MCF 10A (cell line): ENCODE measurements at regions not wholly inside any gene's neighbourhood (a gene's known extent, or its start where the extent isn't known, plus 50 kb on each side); places are given as distances from the start of the nearest gene placed in this dataset.
"Not testable (repeated sequence)": the region's sequence is repeated elsewhere in the genome, so short reads cannot be mapped to it uniquely, and the experiment has no call there.

ENCODE experiments used
- BruUV-seq: library from RNA; stranded (reverse); fragments of 400-500 nt; replicated peaks from 2 replicates; lab custom pipeline; 2021; lab: Mats Ljungman, UMichigan
- CTCF ChIA-PET: fragments of 300-600 bp; sonication (Branson Sonifier 250); formaldehyde crosslinking; extraction: SDS; loops from one replicate; lab custom pipeline; 2021; ENCODE audit warnings: antibody characterized with exemption, inconsistent platforms; lab: Yijun Ruan, JAX
- POLR2A ChIA-PET: fragments of 300-600, 350-650 bp; sonication (Branson Sonifier 250); formaldehyde crosslinking; extraction: SDS; loops from one replicate; lab custom pipeline; 2020; ENCODE audit warnings: antibody characterized with exemption, inconsistent platforms; lab: Yijun Ruan, JAX
- DNase-seq: peaks from one replicate; pipeline ENCODE4 v3.0.0-alpha.2; 2018; ENCODE audit not compliant: unreplicated experiment
- H3K27ac Mint-ChIP-seq: one replicate; pipeline ENCODE4 v1.8.0; 2022; ENCODE audit warnings: mild to moderate bottlenecking, low read depth, mixed read lengths; ENCODE audit not compliant: unreplicated experiment
- H3K27me3 Mint-ChIP-seq: one replicate; pipeline ENCODE4 v1.8.0; 2022; ENCODE audit warnings: mixed read lengths; ENCODE audit not compliant: insufficient read depth, unreplicated experiment
- H3K36me3 Mint-ChIP-seq: one replicate; pipeline ENCODE4 v1.8.0; 2022; ENCODE audit warnings: mild to moderate bottlenecking, moderate library complexity, mixed read lengths; ENCODE audit not compliant: insufficient read depth, unreplicated experiment
- H3K4me1 Mint-ChIP-seq: one replicate; pipeline ENCODE4 v1.8.0; 2022; ENCODE audit warnings: mixed read lengths; ENCODE audit not compliant: insufficient read depth, unreplicated experiment
- H3K4me3 Mint-ChIP-seq: one replicate; pipeline ENCODE4 v1.8.0; 2022; ENCODE audit warnings: mild to moderate bottlenecking, moderate library complexity, mixed read lengths; ENCODE audit not compliant: unreplicated experiment
- H3K9me3 Mint-ChIP-seq: one replicate; pipeline ENCODE4 v1.8.0; 2022; ENCODE audit warnings: mixed read lengths; ENCODE audit not compliant: unreplicated experiment
- CTCF ChIP-seq: fragments of 200-600 bp; IDR thresholded peaks from one replicate; pipeline ENCODE4 v1.8.0; 2022; ENCODE audit warnings: antibody characterized with exemption, mild to moderate bottlenecking; ENCODE audit not compliant: unreplicated experiment
- intact Hi-C: fragments of 100-400 bp; cut with micrococcal nuclease; formaldehyde crosslinking; loops from 2 replicates; pipeline ENCODE4 v1.14.1; 2022

GRCh38 chr3:197404754-197405153, 106.3 kb upstream of the DLG1 start:
- CTCF ChIA-PET, result no interaction called here
- H3K27me3 Mint-ChIP-seq, result no peaks in the 10 kb centered on the region
- H3K4me1 Mint-ChIP-seq, result no peaks in the 10 kb centered on the region
- POLR2A ChIA-PET, result no interaction called here
- H3K4me3 Mint-ChIP-seq, result no peak overlapping the region
- no peak for TF ChIP-seq CTCF
- no peak for DNase-seq
- intact Hi-C loops, result no loop called here
- no peaks in the 10 kb centered on the region for H3K9me3 Mint-ChIP-seq
- H3K27ac Mint-ChIP-seq, result no peak overlapping the region
- no TSS peak for BruUV-seq
- H3K36me3 Mint-ChIP-seq, result peaks cover 6% of the 10 kb centered on the region

DNA sequence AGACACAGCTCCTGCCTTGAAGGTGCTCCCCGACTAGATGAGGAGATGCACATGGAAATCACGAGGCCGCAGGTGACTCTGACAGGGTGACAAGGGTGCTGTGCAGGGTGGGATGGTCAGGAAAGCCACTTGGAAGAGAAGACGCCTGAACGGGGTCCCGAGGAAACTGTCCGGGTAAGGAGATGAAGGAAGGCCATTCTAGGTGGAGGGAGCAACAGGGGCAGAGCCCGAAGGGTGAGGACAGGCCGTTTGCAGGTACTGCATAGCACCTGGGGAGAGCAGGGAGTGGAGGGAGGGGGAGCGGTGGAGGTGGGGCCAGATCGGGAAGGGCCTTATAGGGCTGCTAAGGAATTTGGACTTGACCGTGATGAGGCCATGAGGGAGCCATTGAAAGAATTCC, 105.6 kb upstream of the DLG1 start:
- Mint-ChIP-seq H3K4me1 (no peaks in the 10 kb centered on the region), H3K9me3 (no peaks in the 10 kb centered on the region), H3K27me3 (no peaks in the 10 kb centered on the region), H3K36me3 (peaks cover 6% of the 10 kb centered on the region), H3K27ac (no peak overlapping the region), H3K4me3 (no peak overlapping the region)
- no TSS peak for BruUV-seq
- intact Hi-C loops, result no loop called here
- TF ChIP-seq CTCF, result no peak
- ChIA-PET POLR2A (no interaction called here), CTCF (no interaction called here)
- no peak for DNase-seq

DNA sequence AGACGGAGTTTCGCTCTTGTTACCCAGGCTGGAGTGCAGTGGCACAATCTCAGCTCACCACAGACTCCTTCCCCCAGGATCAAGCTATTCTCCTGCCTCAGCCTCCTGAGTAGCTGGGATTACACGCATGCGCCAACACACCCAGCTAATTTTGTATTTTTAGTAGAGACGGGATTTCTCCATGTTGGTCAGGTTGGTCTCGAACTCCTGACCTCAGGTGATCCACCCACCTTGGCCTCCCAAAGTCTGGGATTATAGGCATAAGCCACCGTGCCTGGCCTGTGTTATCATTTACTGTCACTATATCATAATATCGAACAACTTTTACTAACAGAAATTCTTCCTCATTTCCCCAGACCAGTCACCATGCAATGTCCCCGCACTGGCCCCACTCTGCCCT, 104.0 kb upstream of the DLG1 start:
- H3K27ac Mint-ChIP-seq, H3K27me3 Mint-ChIP-seq, BruUV-seq, H3K9me3 Mint-ChIP-seq, intact Hi-C loops, H3K36me3 Mint-ChIP-seq, CTCF ChIA-PET, H3K4me1 Mint-ChIP-seq, H3K4me3 Mint-ChIP-seq, POLR2A ChIA-PET, DNase-seq: not testable (repeated sequence)

DNA sequence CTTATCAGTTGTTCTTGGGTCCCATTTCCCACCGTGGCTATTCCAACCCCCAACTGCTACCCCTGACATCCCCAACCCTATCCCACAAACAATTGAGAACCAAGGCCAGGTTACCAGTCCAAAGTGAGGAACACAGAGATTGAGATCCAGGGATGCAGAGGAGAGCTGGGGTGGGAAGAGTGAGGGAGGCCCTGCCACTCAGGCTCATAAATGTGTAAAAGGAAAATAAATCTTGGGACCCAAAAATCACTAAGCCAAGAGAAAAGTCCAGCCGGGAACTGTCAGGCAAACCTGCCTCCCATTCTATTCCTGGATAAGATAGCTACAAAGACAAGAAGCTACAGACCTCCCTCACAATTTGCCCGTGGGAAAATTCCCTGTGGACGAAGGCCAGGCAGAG, 101.1 kb upstream of the DLG1 start:
- Mint-ChIP-seq H3K9me3 (no peaks in the 10 kb centered on the region), H3K27ac (no peak overlapping the region), H3K4me3 (no peak overlapping the region), H3K36me3 (peaks cover 11% of the 10 kb centered on the region), H3K27me3 (no peaks in the 10 kb centered on the region), H3K4me1 (peaks cover 18% of the 10 kb centered on the region)
- ChIA-PET POLR2A (interaction anchor here (0.7 to 1.7 kb wide), 2 partner anchors 22 to 26 kb away, joined by 3 read pairs; no protein-coding TSS in a partner anchor), CTCF (interaction anchor here (1.5 kb wide), 1 partner anchor 55 kb away, joined by 4 read pairs; no protein-coding TSS in a partner anchor)
- no peak for TF ChIP-seq CTCF
- BruUV-seq, result no TSS peak
- no peak for DNase-seq
- intact Hi-C loops, result loop anchor here (5.0 kb wide), 1 partner anchor 103 kb away; no protein-coding TSS in a partner anchor
